ENCODE measurements at regions not wholly inside any gene's neighbourhood (a gene's known extent, or its start where the extent isn't known, plus 50 kb on each side); places are given as distances from the start of the nearest gene placed in this dataset.

DNA sequence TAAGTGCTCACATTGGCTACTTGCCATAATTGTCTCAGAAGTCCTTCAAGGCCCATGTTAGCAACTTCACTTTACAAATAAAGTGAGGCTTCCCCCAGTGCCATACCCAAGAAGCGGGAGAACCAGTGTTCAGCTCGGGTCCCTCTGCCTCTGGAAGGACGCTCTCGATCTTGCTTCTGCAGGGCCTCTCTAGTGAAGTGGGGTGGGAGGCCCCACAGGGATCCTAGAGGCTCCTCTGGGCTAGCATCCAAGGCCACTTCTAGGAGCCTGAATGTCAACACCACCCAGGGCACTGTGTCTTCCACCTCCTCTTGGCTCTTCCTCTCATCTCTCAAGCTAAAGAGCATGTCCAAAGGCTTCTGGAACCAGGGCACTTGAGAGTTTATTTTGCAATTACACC, 282.5 kb downstream of the GADD45G start:
- H3K4me3 Mint-ChIP-seq, result no peak overlapping the region
- no peaks in the 10 kb centered on the region for H3K4me1 Mint-ChIP-seq
- no peak for DNase-seq
- H3K27ac Mint-ChIP-seq, result no peak overlapping the region
- H3K36me3 Mint-ChIP-seq (ENCODE audit: low read depth), result no peaks in the 10 kb centered on the region
- intact Hi-C loops (cut with micrococcal nuclease), result no loop called here
- H3K9me3 Mint-ChIP-seq, result no peaks in the 10 kb centered on the region
- H3K27me3 Mint-ChIP-seq, result peaks cover 21% of the 10 kb centered on the region

DNA sequence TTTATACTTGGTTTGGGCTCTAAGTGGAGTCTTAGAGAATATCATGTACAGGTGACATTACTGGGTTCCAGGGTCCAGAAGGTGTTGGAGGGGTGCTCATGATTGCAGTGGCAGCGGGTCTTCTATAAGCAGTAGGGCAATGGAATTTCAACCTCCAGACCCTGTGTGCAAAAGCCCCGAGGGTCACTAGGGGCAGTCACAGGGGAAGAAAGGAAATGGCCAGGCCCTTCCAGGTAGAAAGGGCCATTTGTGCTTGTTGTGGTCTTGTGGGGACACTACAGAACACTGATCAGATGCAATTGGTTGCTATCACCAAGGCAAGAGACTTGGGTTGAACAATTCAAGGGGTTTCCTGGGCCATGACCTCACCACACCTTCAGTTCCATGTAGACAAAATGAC, 283.4 kb downstream of the GADD45G start:
- no peak overlapping the region for H3K4me3 Mint-ChIP-seq
- no peaks in the 10 kb centered on the region for H3K4me1 Mint-ChIP-seq
- no peaks in the 10 kb centered on the region for H3K36me3 Mint-ChIP-seq (ENCODE audit: low read depth)
- no peak for DNase-seq
- H3K27me3 Mint-ChIP-seq, result peaks cover 24% of the 10 kb centered on the region
- no peak overlapping the region for H3K27ac Mint-ChIP-seq
- H3K9me3 Mint-ChIP-seq, result no peaks in the 10 kb centered on the region
- intact Hi-C loops (cut with micrococcal nuclease), result no loop called here

DNA sequence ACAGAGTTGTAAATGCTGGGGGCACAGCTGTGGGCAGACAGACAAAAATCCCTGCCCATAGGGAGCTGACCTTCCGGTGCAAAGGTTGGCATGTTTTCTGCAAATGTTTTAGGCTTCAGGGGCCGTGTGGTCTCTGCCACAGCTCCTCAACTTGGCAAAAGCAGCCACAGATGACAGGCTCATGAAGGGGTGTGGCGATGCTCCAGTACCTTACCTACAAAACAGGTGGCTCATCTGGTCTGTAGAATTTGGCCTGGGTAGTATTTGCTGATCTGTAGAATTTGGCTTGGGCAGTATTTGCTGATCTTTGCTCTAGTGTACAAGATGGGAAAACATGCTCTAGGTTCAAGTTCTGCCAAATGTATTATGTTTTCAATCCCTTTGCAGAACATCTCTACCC, 283.9 kb downstream of the GADD45G start:
- Mint-ChIP-seq H3K9me3 (no peaks in the 10 kb centered on the region), H3K27me3 (peaks cover 25% of the 10 kb centered on the region), H3K4me1 (no peaks in the 10 kb centered on the region), H3K4me3 (no peak overlapping the region), H3K27ac (no peak overlapping the region), H3K36me3 (ENCODE audit: low read depth) (no peaks in the 10 kb centered on the region)
- intact Hi-C loops (cut with micrococcal nuclease), result loop anchor here (1.0 kb wide), 1 partner anchor 19 kb away; no protein-coding TSS in a partner anchor
- no peak for DNase-seq

DNA sequence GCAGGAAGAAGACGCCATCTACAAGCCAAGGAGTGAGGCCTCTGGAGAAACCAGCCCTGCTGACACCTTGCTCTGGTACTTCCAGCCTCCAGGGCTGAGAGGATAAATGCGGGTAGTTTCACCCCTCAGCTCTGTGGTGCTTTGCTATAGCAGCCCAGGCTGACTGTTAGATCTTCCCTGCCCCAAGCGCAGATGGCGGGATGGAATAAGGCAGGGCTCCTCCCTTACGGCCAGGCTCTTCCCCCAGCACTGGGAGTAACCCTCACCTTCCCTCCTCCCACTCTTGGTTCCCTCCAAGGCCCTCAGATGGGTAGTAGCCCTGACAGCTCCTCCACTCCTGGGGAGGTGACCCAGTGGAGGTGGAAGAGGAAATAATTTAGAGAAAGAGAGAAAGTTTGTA, 285.1 kb downstream of the GADD45G start:
- Mint-ChIP-seq H3K27ac (no peak overlapping the region), H3K36me3 (ENCODE audit: low read depth) (no peaks in the 10 kb centered on the region), H3K27me3 (peaks cover 32% of the 10 kb centered on the region), H3K4me1 (no peaks in the 10 kb centered on the region), H3K4me3 (no peak overlapping the region), H3K9me3 (no peaks in the 10 kb centered on the region)
- intact Hi-C loops (cut with micrococcal nuclease), result loop anchor here (1.0 kb wide), 1 partner anchor 17 kb away; no protein-coding TSS in a partner anchor
- DNase-seq, result no peak

DNA sequence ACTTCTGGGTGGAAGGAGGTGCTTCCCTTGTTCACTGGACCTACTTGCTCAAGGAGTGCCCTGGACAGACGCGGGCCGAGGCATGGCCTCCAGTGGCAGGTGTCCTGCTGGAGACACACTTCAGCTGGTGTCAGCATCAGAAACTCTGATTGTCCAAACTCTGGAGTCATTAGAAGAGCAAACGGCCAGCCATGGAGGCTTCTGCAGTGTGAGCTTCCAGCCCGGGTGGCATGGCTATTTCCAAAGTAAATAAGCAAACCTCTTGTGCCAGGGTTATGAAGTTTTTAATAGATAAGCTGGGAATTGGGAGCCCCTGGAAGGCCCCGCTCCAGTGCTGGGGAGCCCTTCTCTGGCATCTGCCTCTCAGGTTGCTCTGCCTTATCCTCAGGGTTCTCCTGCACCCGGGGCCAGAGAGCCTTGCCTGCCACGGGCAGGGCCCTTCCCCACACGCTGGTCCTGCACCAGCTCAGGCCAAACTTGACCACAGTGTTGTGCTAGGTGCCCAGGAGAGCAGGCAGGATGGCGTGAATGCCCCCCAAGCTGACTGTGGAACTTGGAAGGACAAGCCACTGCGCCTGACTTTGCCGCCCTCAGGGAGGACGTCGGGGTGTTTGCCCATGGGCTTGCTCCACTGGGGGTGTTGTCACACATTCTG, 285.6 kb downstream of the GADD45G start:
- no peaks in the 10 kb centered on the region for H3K9me3 Mint-ChIP-seq

DNA sequence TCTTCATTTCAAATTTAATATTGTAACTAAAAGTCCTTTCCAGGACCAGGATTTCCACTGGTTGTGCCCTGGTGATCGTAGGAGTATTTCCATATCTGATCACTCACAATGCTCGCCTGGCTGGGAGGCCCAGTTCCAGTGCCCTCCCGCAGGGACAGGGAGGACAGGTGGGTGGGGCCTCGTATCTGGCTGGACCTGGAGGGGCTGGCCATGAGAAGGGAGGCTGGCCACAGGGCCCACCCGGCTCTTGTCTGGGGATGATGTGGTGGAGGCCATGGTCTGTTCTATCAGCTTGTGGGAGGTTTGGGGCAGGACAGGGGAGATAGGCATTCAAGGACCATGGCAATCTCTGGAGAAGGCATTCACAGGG, 286.4 kb downstream of the GADD45G start:
- H3K27ac Mint-ChIP-seq, result no peak overlapping the region
- DNase-seq, result no peak
- H3K27me3 Mint-ChIP-seq, result peaks cover 39% of the 10 kb centered on the region

More for the DNA sequence above, 285.6 kb downstream of the GADD45G start:
- no peak for DNase-seq
- intact Hi-C loops (cut with micrococcal nuclease), result no loop called here
- Mint-ChIP-seq H3K27ac (no peak overlapping the region), H3K4me1 (no peaks in the 10 kb centered on the region), H3K27me3 (peaks cover 35% of the 10 kb centered on the region), H3K4me3 (no peak overlapping the region), H3K36me3 (ENCODE audit: low read depth) (no peaks in the 10 kb centered on the region)

DNA sequence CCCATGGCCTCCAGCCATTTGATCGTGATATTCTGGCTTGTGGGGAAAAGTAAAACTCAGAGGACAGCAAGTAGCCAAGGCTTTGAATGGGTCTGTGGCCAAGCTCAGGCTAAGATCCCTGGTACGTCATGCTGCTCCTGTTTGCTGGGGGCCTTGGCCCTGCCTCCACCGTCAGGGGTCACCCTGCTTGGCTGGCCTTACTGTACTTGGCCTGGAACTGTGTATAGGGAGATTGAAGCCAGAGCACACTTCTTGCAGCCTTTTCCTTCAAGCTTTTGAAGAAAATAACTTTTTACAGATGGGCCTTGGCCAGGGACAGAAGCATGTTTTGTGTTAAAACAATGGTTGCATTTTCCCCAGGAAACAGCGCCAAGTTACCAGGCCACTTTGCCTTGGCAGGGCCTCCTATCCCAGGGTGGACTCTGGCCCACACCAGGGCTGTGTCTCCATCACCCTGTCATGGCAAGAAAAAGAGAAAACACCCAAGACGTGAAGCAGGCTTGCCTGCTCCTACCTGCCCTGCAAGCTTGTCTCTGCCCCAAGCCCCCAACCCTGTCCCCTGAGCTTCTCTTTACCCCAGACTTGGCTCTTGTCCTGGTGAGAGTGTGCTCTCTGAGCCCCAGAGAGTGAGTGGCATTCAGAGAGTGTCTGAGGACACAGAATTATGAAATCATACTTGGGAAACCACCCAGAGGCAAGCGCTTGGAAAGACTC, 286.9 kb downstream of the GADD45G start:
- Mint-ChIP-seq H3K27me3 (peaks cover 42% of the 10 kb centered on the region), H3K4me3 (no peak overlapping the region), H3K27ac (no peak overlapping the region), H3K9me3 (no peaks in the 10 kb centered on the region), H3K36me3 (ENCODE audit: low read depth) (no peaks in the 10 kb centered on the region), H3K4me1 (no peaks in the 10 kb centered on the region)
- intact Hi-C loops (cut with micrococcal nuclease), result no loop called here
- DNase-seq, result no peak

More for the DNA sequence above, 286.4 kb downstream of the GADD45G start:
- H3K9me3 Mint-ChIP-seq, result no peaks in the 10 kb centered on the region
- no peak overlapping the region for H3K4me3 Mint-ChIP-seq
- H3K4me1 Mint-ChIP-seq, result no peaks in the 10 kb centered on the region
- intact Hi-C loops (cut with micrococcal nuclease), result no loop called here
- no peaks in the 10 kb centered on the region for H3K36me3 Mint-ChIP-seq (ENCODE audit: low read depth)

DNA sequence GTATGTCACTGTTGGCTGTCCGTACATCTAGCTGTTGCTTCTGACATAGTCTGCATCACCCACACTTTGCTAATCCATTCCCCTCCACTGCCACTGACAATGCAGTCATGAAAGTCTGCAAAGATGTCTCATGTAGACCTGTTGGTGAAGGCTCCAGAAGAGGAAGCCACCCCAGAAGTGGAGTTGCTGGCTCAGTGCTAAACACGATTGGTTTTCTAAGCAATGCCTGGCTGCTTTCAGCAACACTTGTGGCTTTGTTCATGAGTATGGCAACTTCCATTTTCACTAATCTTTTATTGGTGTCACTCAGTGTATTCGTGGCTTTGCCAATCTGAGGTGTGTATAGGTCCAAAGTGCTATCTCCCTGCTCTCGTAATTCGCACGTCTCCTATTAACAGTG, 288.1 kb downstream of the GADD45G start:
- Mint-ChIP-seq H3K4me1 (no peaks in the 10 kb centered on the region), H3K36me3 (ENCODE audit: low read depth) (no peaks in the 10 kb centered on the region), H3K27ac (no peak overlapping the region), H3K27me3 (peaks cover 42% of the 10 kb centered on the region), H3K4me3 (no peak overlapping the region), H3K9me3 (no peaks in the 10 kb centered on the region)
- intact Hi-C loops (cut with micrococcal nuclease), result no loop called here
- no peak for DNase-seq

DNA sequence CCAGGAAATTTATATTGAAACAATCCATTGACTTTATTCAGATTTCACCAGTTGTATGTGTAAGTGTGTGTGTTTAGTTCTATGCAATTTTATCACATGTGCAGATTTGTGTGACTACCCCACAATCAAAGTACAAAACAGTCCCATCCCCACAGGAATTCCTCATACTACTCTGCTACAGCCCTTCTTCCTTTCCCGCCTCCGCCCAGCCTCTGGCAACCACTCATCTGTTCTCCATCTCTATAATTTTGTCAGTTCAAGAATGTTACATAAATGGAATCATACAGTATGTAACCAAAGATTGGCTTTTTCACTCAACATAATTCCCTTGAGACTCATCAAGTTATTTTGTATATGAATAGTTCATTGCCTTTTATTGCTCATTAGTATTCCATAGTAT, 289.1 kb downstream of the GADD45G start:
- H3K4me3 Mint-ChIP-seq, result no peak overlapping the region
- no peaks in the 10 kb centered on the region for H3K36me3 Mint-ChIP-seq (ENCODE audit: low read depth)
- peaks cover 45% of the 10 kb centered on the region for H3K27me3 Mint-ChIP-seq
- intact Hi-C loops (cut with micrococcal nuclease), result no loop called here
- H3K27ac Mint-ChIP-seq, result no peak overlapping the region
- H3K9me3 Mint-ChIP-seq, result no peaks in the 10 kb centered on the region
- H3K4me1 Mint-ChIP-seq, result no peaks in the 10 kb centered on the region
- no peak for DNase-seq

DNA sequence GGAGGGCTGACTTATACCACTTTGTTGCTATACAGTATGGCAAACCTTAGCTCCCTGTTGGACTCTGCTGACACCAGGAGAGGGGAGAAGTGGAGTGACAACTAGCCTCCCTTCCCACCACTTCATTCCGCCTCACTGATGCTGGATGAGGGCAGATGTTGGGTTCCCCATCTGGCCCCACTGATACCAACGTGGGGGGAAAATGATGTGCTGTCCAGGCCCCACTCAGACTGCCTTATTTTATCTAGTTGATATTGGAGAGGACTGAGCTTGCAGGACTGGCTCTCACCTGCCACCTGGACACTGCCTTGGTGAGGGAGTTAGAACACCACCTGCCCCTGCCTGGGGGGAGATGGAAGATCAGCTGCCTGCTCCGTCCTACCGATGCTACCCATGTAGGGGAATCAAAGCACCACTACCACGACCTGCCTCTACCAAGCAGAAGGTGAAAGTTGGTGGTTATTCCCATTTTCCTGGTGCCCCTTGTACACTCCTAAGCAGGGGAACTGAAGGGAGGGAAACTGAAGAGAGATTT, 292.1 kb downstream of the GADD45G start:
- H3K27ac Mint-ChIP-seq, result no peak overlapping the region
- no peaks in the 10 kb centered on the region for H3K4me1 Mint-ChIP-seq
- H3K36me3 Mint-ChIP-seq (ENCODE audit: low read depth), result no peaks in the 10 kb centered on the region
- H3K4me3 Mint-ChIP-seq, result no peak overlapping the region
- no peak for DNase-seq
- peaks cover 52% of the 10 kb centered on the region for H3K27me3 Mint-ChIP-seq
- intact Hi-C loops (cut with micrococcal nuclease), result no loop called here
- H3K9me3 Mint-ChIP-seq, result peaks cover 4% of the 10 kb centered on the region

DNA sequence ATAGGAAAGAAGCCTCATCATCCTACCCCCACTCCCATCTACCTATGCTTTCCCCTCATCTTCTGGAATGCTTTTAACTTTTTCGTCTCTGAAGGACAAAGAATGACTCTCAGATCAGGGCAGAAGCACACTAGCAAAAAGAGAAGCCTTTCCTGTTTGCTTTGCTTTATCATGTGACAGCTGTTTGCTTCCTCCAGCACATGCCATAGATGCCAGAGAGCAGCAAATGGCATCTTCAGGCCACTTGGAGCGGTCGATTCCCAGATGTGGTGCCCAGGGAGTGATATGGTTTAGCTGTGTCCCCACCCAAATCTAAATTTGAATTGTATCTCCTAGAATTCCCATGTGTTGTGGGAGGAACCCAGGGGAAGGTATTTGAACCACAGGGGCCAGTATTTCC, 294.8 kb downstream of the GADD45G start:
- Mint-ChIP-seq H3K27me3 (peaks cover 64% of the 10 kb centered on the region), H3K4me1 (no peaks in the 10 kb centered on the region), H3K36me3 (ENCODE audit: low read depth) (no peaks in the 10 kb centered on the region), H3K9me3 (peaks cover 4% of the 10 kb centered on the region), H3K4me3 (no peak overlapping the region), H3K27ac (no peak overlapping the region)
- intact Hi-C loops (cut with micrococcal nuclease), result no loop called here
- no peak for DNase-seq

DNA sequence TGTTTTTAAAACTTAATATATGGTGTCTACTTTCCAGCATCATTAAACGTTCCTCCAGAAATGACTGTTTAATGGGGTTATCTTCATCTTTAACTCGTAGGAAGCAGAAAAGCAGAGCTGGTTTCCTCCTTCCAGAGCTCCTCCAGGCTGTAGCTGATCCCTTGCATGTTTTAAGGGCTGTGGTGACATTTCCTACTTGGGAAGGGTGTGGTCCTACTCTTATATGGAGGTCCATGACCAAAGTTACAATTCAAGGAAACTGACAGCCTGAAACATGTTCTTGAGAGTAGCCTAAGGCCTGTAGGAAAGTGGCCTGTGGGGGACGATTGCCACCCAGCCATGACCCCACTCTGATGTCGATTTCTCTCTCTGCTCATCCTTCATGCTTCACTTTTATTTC, 297.1 kb downstream of the GADD45G start:
- H3K27ac Mint-ChIP-seq, result no peak overlapping the region
- no peak for DNase-seq
- H3K4me3 Mint-ChIP-seq, result no peak overlapping the region
- peaks cover 57% of the 10 kb centered on the region for H3K27me3 Mint-ChIP-seq
- no peaks in the 10 kb centered on the region for H3K4me1 Mint-ChIP-seq
- peaks cover 4% of the 10 kb centered on the region for H3K9me3 Mint-ChIP-seq
- intact Hi-C loops (cut with micrococcal nuclease), result no loop called here
- H3K36me3 Mint-ChIP-seq (ENCODE audit: low read depth), result no peaks in the 10 kb centered on the region

DNA sequence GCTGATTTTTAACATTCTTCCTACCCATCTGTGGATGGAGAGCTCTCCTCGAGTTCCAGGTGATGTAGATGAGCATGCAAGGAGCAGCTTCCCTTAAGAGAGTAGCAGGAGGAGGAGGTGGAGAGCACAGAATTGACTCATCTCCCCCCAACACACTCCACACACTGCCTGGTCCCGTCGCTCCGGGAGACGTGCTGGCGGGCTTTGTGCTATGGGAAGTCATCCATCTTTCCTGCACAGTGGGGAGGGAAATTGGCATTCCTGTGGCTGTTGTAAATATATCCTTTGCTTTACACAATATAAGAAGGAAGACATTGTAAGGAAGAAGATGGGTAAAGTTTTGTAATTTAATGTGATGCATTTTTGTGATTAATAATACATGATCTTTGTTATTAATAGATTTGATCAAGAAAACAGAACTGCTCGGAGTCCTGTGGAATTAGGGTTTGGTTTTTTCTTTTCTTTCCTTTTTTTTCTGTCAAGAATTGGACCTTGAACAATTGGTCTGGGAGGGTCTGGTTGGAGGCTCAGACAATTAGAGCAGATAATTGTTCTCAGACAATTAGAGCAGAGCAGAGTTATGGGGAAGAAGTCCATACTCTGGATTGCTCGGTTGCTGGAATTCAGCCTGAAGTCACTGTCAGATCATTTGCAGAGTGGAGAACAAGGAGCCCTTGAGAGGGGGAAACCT, 297.8 kb downstream of the GADD45G start:
- H3K9me3 Mint-ChIP-seq, result peaks cover 4% of the 10 kb centered on the region
- H3K4me3 Mint-ChIP-seq, result no peak overlapping the region
- H3K27ac Mint-ChIP-seq, result no peak overlapping the region
- peaks cover 57% of the 10 kb centered on the region for H3K27me3 Mint-ChIP-seq
- no peaks in the 10 kb centered on the region for H3K4me1 Mint-ChIP-seq
- intact Hi-C loops (cut with micrococcal nuclease), result no loop called here
- no peak for DNase-seq
- no peaks in the 10 kb centered on the region for H3K36me3 Mint-ChIP-seq (ENCODE audit: low read depth)

DNA sequence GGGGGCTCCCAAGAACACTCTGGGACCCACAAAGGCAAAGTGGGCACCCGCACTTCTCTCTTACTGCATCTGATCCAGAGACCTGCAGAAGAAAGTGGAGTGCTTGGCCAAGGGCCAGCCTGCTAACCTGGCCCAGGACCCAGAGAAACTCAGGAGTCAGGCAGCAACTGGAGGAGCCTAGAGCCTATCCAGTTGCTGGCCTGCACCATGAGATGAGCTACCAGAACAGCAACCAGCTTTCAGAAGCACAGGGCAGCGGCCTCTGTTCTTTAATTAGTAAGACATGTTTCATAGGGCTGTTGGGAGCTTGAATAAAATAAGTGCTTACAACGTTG, 298.3 kb downstream of the GADD45G start:
- Mint-ChIP-seq H3K27me3 (peaks cover 57% of the 10 kb centered on the region), H3K36me3 (ENCODE audit: low read depth) (no peaks in the 10 kb centered on the region)
- intact Hi-C loops (cut with micrococcal nuclease), result no loop called here

More for the DNA sequence above, 298.3 kb downstream of the GADD45G start:
- H3K4me3 Mint-ChIP-seq, result no peak overlapping the region
- no peak for DNase-seq
- H3K9me3 Mint-ChIP-seq, result peaks cover 4% of the 10 kb centered on the region
- no peaks in the 10 kb centered on the region for H3K4me1 Mint-ChIP-seq
- no peak overlapping the region for H3K27ac Mint-ChIP-seq
